ENCODE measurements at regions not wholly inside any gene's neighbourhood (a gene's known extent, or its start where the extent isn't known, plus 50 kb on each side); places are given as distances from the start of the nearest gene placed in this dataset.

- peaks cover 23% of the 10 kb centered on the region for H3K27me3 Mint-ChIP-seq (ENCODE audit: low read depth)
- H3K4me3 Mint-ChIP-seq (ENCODE audit: unreplicated experiment), result no peak overlapping the region
- H3K27ac Mint-ChIP-seq (ENCODE audit: unreplicated experiment), result no peak overlapping the region
- no peaks in the 10 kb centered on the region for H3K9me3 Mint-ChIP-seq (ENCODE audit: low read depth)
- DNase-seq (ENCODE audit: low spot score), result no peak
- no peaks in the 10 kb centered on the region for H3K36me3 Mint-ChIP-seq (ENCODE audit: low read depth)
- H3K4me1 Mint-ChIP-seq (ENCODE audit: low read depth), result no peaks in the 10 kb centered on the region
- TF ChIP-seq CTCF (IDR thresholded peaks at IDR 0.05), result no peak
Observed at GRCh38 chr6:119647309-119647708, 297.7 kb upstream of the MAN1A1 start.

- H3K36me3 Mint-ChIP-seq (ENCODE audit: low read depth), result no peaks in the 10 kb centered on the region
- H3K4me1 Mint-ChIP-seq (ENCODE audit: low read depth), result no peaks in the 10 kb centered on the region
- TF ChIP-seq CTCF (IDR thresholded peaks at IDR 0.05), result no peak
Observed at GRCh38 chr6:119643876-119644275, 294.3 kb upstream of the MAN1A1 start.

GRCh38 chr6:119637768-119638167 is 288.2 kb upstream of the MAN1A1 start:
- H3K4me1 Mint-ChIP-seq (ENCODE audit: low read depth), result no peaks in the 10 kb centered on the region
- no peak for DNase-seq (ENCODE audit: low spot score)
- H3K27ac Mint-ChIP-seq (ENCODE audit: unreplicated experiment), result no peak overlapping the region
- no peak for TF ChIP-seq CTCF (IDR thresholded peaks at IDR 0.05)
- no peaks in the 10 kb centered on the region for H3K36me3 Mint-ChIP-seq (ENCODE audit: low read depth)
- H3K4me3 Mint-ChIP-seq (ENCODE audit: unreplicated experiment), result no peak overlapping the region
- peaks cover 13% of the 10 kb centered on the region for H3K9me3 Mint-ChIP-seq (ENCODE audit: low read depth)
- H3K27me3 Mint-ChIP-seq (ENCODE audit: low read depth), result peaks cover 4% of the 10 kb centered on the region

More at GRCh38 chr6:119643876-119644275, 294.3 kb upstream of the MAN1A1 start:
- H3K4me3 Mint-ChIP-seq (ENCODE audit: unreplicated experiment), result no peak overlapping the region
- DNase-seq (ENCODE audit: low spot score), result no peak
- peaks cover 19% of the 10 kb centered on the region for H3K27me3 Mint-ChIP-seq (ENCODE audit: low read depth)
- H3K27ac Mint-ChIP-seq (ENCODE audit: unreplicated experiment), result no peak overlapping the region
- H3K9me3 Mint-ChIP-seq (ENCODE audit: low read depth), result no peaks in the 10 kb centered on the region

- DNase-seq (ENCODE audit: low spot score), result no peak
- TF ChIP-seq CTCF (IDR thresholded peaks at IDR 0.05), result no peak
- peaks cover 18% of the 10 kb centered on the region for H3K9me3 Mint-ChIP-seq (ENCODE audit: low read depth)
- peaks cover 2% of the 10 kb centered on the region for H3K27me3 Mint-ChIP-seq (ENCODE audit: low read depth)
- no peaks in the 10 kb centered on the region for H3K36me3 Mint-ChIP-seq (ENCODE audit: low read depth)
- H3K4me3 Mint-ChIP-seq (ENCODE audit: unreplicated experiment), result no peak overlapping the region
- no peaks in the 10 kb centered on the region for H3K4me1 Mint-ChIP-seq (ENCODE audit: low read depth)
- H3K27ac Mint-ChIP-seq (ENCODE audit: unreplicated experiment), result no peak overlapping the region
Observed at GRCh38 chr6:119636060-119636459, 286.5 kb upstream of the MAN1A1 start.

DNA sequence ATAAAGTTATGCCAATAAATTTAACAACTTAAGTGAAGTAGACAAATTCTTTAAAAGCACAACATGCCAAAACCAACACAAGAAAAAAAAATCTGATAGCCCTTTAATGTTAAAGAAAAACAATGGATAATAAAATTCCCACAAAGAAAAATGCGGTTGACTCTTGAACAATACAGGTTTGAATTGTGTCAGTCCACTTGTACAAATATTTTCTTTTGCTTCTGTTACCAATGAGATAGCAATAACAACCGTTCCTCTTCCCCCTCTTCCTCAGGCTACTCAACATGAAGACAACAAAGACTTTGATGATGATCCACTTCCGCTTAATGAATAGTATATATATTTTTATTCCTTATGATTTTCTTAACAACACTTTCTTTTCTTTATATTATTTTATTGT is 283.9 kb upstream of the MAN1A1 start:
- Mint-ChIP-seq H3K27me3 (ENCODE audit: low read depth) (no peaks in the 10 kb centered on the region), H3K36me3 (ENCODE audit: low read depth) (no peaks in the 10 kb centered on the region)
- no peak for TF ChIP-seq CTCF (IDR thresholded peaks at IDR 0.05)

More for the DNA sequence above, 283.9 kb upstream of the MAN1A1 start:
- Mint-ChIP-seq H3K27ac (ENCODE audit: unreplicated experiment) (no peak overlapping the region), H3K4me1 (ENCODE audit: low read depth) (no peaks in the 10 kb centered on the region), H3K4me3 (ENCODE audit: unreplicated experiment) (no peak overlapping the region), H3K9me3 (ENCODE audit: low read depth) (peaks cover 18% of the 10 kb centered on the region)
- no peak for DNase-seq (ENCODE audit: low spot score)

Measured in chondrocyte (in vitro differentiated cells).